Upper lobe of right lung (tissue), 1 donor: ENCODE measurements at regions not wholly inside any gene's neighbourhood (a gene's known extent, or its start where the extent isn't known, plus 50 kb on each side); places are given as distances from the start of the nearest gene placed in this dataset.

Experiments used
- ATAC-seq: fragments of 200-7000 bp; cut with Tn5 transposase; one replicate; pipeline ENCODE4 v1.9.1; 2020; ENCODE audit warnings: mild to moderate bottlenecking, moderate library complexity
- DNase-seq: peaks from one replicate; pipeline ENCODE4 v3.0.0-alpha.2; 2020
- H3K27ac ChIP-seq: fragments of 200-600 bp; one replicate; pipeline ENCODE4 v1.8.0; 2022
- H3K27me3 ChIP-seq: fragments of 200-600 bp; one replicate; pipeline ENCODE4 v1.8.0; 2022; ENCODE audit warnings: mild to moderate bottlenecking
- H3K36me3 ChIP-seq: fragments of 200-600 bp; one replicate; pipeline ENCODE4 v1.8.0; 2022
- H3K4me1 ChIP-seq: fragments of 200-600 bp; one replicate; pipeline ENCODE4 v1.8.0; 2022
- H3K4me3 ChIP-seq: fragments of 200-600 bp; one replicate; pipeline ENCODE4 v1.8.0; 2022; ENCODE audit warnings: mild to moderate bottlenecking
- H3K9me3 ChIP-seq: fragments of 200-600 bp; one replicate; pipeline ENCODE4 v1.8.0; 2022
- intact Hi-C: fragments of 100-400 bp; cut with DNase I; formaldehyde crosslinking; loops from one replicate; pipeline ENCODE4 v1.11.0; 2022
- TF ChIP-seq, protein P1 (sequence below): fragments of 200-600 bp; IDR thresholded peaks from one replicate; pipeline ENCODE4 v1.8.0; 2022; ENCODE audit warnings: antibody characterized with exemption
- donor health status: DM: no; HTN: yes; CAD: no; lungs with severe emphysema.

DNA sequence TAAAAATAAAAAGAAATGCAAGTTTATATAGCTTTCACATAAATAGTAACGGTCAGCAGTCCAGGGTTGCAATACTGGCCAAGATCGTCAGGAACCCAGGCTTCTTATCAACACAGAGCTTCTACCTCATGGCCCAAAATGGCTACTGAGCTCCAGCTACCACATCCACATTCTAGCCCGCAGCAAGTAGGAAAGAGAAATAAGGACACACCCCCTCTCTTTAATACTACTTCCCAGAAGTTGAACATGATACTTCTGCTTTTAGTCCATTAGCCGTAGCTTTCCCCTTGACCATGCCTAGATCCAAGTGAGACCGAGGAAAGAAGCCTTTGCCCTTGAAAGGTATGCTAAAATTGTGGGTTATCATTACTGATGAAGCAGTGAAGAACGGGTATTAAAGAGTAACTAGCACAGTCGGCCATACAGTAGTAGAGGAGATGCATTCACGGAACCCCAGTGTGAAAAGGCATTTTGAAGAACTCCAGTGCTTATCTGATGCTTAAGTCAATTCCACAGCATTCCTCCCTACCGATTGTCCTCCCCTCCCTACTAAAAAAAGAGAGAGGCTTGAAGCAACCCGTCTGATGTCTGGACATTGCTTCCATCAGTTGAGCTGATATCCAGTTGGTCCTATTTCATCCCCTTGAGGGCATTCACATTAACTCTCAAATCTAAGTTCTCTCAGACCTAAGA is 226.9 kb upstream of the RREB1 start:
- H3K27ac ChIP-seq: peak overlapping the region; percentile 26
- no peak overlapping the region for H3K4me3 ChIP-seq
- intact Hi-C loops: no loop called here
- DNase-seq (no peak), ATAC-seq (peak; percentile 45)
- TF ChIP-seq, protein P1, sequence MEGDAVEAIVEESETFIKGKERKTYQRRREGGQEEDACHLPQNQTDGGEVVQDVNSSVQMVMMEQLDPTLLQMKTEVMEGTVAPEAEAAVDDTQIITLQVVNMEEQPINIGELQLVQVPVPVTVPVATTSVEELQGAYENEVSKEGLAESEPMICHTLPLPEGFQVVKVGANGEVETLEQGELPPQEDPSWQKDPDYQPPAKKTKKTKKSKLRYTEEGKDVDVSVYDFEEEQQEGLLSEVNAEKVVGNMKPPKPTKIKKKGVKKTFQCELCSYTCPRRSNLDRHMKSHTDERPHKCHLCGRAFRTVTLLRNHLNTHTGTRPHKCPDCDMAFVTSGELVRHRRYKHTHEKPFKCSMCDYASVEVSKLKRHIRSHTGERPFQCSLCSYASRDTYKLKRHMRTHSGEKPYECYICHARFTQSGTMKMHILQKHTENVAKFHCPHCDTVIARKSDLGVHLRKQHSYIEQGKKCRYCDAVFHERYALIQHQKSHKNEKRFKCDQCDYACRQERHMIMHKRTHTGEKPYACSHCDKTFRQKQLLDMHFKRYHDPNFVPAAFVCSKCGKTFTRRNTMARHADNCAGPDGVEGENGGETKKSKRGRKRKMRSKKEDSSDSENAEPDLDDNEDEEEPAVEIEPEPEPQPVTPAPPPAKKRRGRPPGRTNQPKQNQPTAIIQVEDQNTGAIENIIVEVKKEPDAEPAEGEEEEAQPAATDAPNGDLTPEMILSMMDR: no peak
- H3K4me1 ChIP-seq: peaks cover 9% of the 10 kb centered on the region
- H3K36me3 ChIP-seq: no peaks in the 10 kb centered on the region
- H3K27me3 ChIP-seq: no peaks in the 10 kb centered on the region
- H3K9me3 ChIP-seq: no peaks in the 10 kb centered on the region

- Histone ChIP-seq H3K27ac (peak overlapping the region; percentile 26), H3K9me3 (no peaks in the 10 kb centered on the region), H3K36me3 (no peaks in the 10 kb centered on the region), H3K4me1 (peaks cover 11% of the 10 kb centered on the region), H3K27me3 (no peaks in the 10 kb centered on the region), H3K4me3 (no peak overlapping the region)
- ATAC-seq (no peak), DNase-seq (no peak)
- TF ChIP-seq, protein P1: no peak
- intact Hi-C loops: no loop called here
Measured at GRCh38 chr6:6881438-6882225, 226.1 kb upstream of the RREB1 start.

DNA sequence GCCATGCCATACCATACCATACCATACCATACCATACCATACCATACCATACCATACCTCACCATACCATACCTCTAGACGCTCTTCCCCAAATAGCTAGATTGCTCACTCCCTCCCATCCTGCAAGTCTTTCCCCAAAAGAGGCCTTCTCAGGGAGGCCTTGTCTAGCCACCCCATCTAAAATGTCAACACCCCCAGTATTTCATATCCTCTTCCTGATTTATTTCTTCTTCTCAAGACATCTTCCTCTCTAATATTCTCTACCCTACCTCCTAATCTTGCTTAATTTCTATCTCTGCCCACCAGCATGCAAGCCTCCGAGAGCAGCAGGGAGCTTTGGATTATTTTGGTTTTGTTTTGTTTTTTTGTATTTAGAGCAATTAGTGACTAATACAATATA is 225.2 kb upstream of the RREB1 start:
- Histone ChIP-seq H3K9me3 (no peaks in the 10 kb centered on the region), H3K4me1 (peaks cover 11% of the 10 kb centered on the region), H3K4me3 (no peak overlapping the region), H3K27me3 (no peaks in the 10 kb centered on the region), H3K36me3 (no peaks in the 10 kb centered on the region), H3K27ac (no peak overlapping the region)
- no peak for DNase-seq
- intact Hi-C loops: no loop called here
- ATAC-seq: no peak
- TF ChIP-seq, protein P1: no peak

- Histone ChIP-seq H3K4me1 (peaks cover 11% of the 10 kb centered on the region), H3K4me3 (no peak overlapping the region), H3K27me3 (no peaks in the 10 kb centered on the region), H3K36me3 (no peaks in the 10 kb centered on the region), H3K27ac (no peak overlapping the region), H3K9me3 (no peaks in the 10 kb centered on the region)
- no peak for DNase-seq
- ATAC-seq: no peak
- TF ChIP-seq, protein P1: no peak
- intact Hi-C loops: no loop called here
Measured at GRCh38 chr6:6883011-6883410, 224.8 kb upstream of the RREB1 start.

- peak overlapping the region; percentile 75 for H3K27ac ChIP-seq
- peak; percentile 23 for ATAC-seq
Measured at GRCh38 chr6:6884193-6884627, 223.6 kb upstream of the RREB1 start.

More at GRCh38 chr6:6884193-6884627, 223.6 kb upstream of the RREB1 start:
- Histone ChIP-seq H3K4me1 (peaks cover 11% of the 10 kb centered on the region), H3K4me3 (no peak overlapping the region), H3K27me3 (no peaks in the 10 kb centered on the region), H3K9me3 (no peaks in the 10 kb centered on the region), H3K36me3 (no peaks in the 10 kb centered on the region)
- TF ChIP-seq, protein P1: no peak
- intact Hi-C loops: no loop called here
- no peak for DNase-seq
